Stimulated activated CD4-positive, alpha-beta T cell treated with anti-CD3 and anti-CD28 coated beads, Interleukin-4, amount 100 ng/mL, for 4 hours (primary cell): ENCODE measurements at regions not wholly inside any gene's neighbourhood (a gene's known extent, or its start where the extent isn't known, plus 50 kb on each side); places are given as distances from the start of the nearest gene placed in this dataset.

ENCODE experiments used
- DNase-seq, 2 experiments: peaks; one replicate each; pipeline ENCODE4 v3.0.0-alpha.2; 2020

- DNase-seq: no peak
These were observed 763.1 kb downstream of the C6orf118 start for GRCh38 chr6:164546263-164546662.

GRCh38 chr6:164534070-164534766 is 775.2 kb downstream of the C6orf118 start:
- DNase-seq: no peak

GRCh38 chr6:164533045-164533362 is 776.4 kb downstream of the C6orf118 start:
- DNase-seq: no peak

GRCh38 chr6:164532198-164533044 is 777.0 kb downstream of the C6orf118 start:
- DNase-seq: no peak

- no peak for DNase-seq
These were observed 777.7 kb downstream of the C6orf118 start for GRCh38 chr6:164531736-164532135.

GRCh38 chr6:164528539-164528938 is 780.9 kb downstream of the C6orf118 start:
- DNase-seq: no peak

GRCh38 chr6:164523087-164523654 is 786.2 kb downstream of the C6orf118 start:
- DNase-seq: no peak

GRCh38 chr6:164520916-164521315 is 788.5 kb downstream of the C6orf118 start:
- no peak for DNase-seq

- no peak for DNase-seq
These were observed 802.0 kb downstream of the C6orf118 start for GRCh38 chr6:164507206-164507940.

GRCh38 chr6:164505425-164505824 is 804.0 kb downstream of the C6orf118 start:
- no peak for DNase-seq

- DNase-seq: no peak
These were observed 806.6 kb downstream of the C6orf118 start for GRCh38 chr6:164502833-164503232.

GRCh38 chr6:164495882-164496495 is 813.4 kb downstream of the C6orf118 start:
- DNase-seq: no peak

GRCh38 chr6:164478426-164478825 is 831.0 kb downstream of the C6orf118 start:
- no peak for DNase-seq

GRCh38 chr6:164477790-164478189 is 831.6 kb downstream of the C6orf118 start:
- no peak for DNase-seq

- DNase-seq: no peak
These were observed 832.3 kb downstream of the C6orf118 start for GRCh38 chr6:164477101-164477500.

- DNase-seq: no peak
These were observed 840.0 kb downstream of the C6orf118 start for GRCh38 chr6:164469276-164469949.

- no peak for DNase-seq
These were observed 853.6 kb downstream of the C6orf118 start for GRCh38 chr6:164455835-164456234.

- no peak for DNase-seq
These were observed 855.6 kb downstream of the C6orf118 start for GRCh38 chr6:164453835-164454234.

- no peak for DNase-seq
These were observed 866.8 kb downstream of the C6orf118 start for GRCh38 chr6:164442572-164442971.

GRCh38 chr6:164439331-164439730 is 870.1 kb downstream of the C6orf118 start:
- no peak for DNase-seq

- no peak for DNase-seq
These were observed 872.4 kb downstream of the C6orf118 start for GRCh38 chr6:164436976-164437375.

- DNase-seq: no peak
These were observed 881.5 kb downstream of the C6orf118 start for GRCh38 chr6:164427728-164428402.
